ENCODE measurements at regions not wholly inside any gene's neighbourhood (a gene's known extent, or its start where the extent isn't known, plus 50 kb on each side); places are given as distances from the start of the nearest gene placed in this dataset.

- no peak for TF ChIP-seq ZNF232 (CRISPR knock-in tag; IDR thresholded peaks at IDR 0.05)
- no peak for TF ChIP-seq CTCF (IDR thresholded peaks at IDR 0.05)
- TF ChIP-seq ZNF512 (CRISPR knock-in tag; IDR thresholded peaks at IDR 0.05; ENCODE audit: borderline replicate concordance): no peak
- TF ChIP-seq JUN (CRISPR knock-in tag; IDR thresholded peaks at IDR 0.05): no peak
- no peak for TF ChIP-seq ELF4 (CRISPR knock-in tag; IDR thresholded peaks at IDR 0.05; ENCODE audit: low read depth)
- TF ChIP-seq USF1 (CRISPR knock-in tag; IDR thresholded peaks at IDR 0.05): no peak
- TF ChIP-seq PRRX2 (CRISPR knock-in tag; IDR thresholded peaks at IDR 0.05): no peak
- TF ChIP-seq NR2C2 (CRISPR knock-in tag; IDR thresholded peaks at IDR 0.05): no peak
- no peak for TF ChIP-seq TEAD4 (CRISPR knock-in tag; IDR thresholded peaks at IDR 0.05)
- TF ChIP-seq CREM (CRISPR knock-in tag; IDR thresholded peaks at IDR 0.05): no peak
- no peak for TF ChIP-seq GRHL2 (CRISPR knock-in tag; IDR thresholded peaks at IDR 0.05; ENCODE audit: insufficient replicate concordance, severe bottlenecking)
Measured at GRCh38 chr10:124232686-124233545, 139.5 kb upstream of the CHST15 start.

All from WTC11 (cell line).